ENCODE measurements at regions not wholly inside any gene's neighbourhood (a gene's known extent, or its start where the extent isn't known, plus 50 kb on each side); places are given as distances from the start of the nearest gene placed in this dataset.

DNA sequence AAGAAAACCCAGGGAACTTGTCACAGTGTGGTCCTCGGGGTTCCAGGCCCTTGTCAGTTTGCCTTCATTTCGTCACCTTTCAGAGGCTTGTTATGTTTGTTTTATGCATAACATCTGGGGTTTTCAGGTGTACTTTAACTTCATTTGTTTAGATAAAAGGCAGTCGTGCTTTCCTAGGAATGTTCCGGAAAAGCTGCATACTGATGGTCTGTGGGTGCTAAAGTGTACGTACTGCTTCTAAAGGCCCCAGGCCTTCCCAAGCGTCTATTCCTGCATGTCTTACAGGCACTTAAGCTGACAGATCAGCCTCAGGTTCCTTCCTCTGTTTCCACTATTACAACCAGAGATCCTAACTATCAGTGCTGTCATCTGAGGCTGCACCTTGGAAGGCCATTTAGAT lies 95.6 kb upstream of the ANKH start:
- no peak for DNase-seq

DNA sequence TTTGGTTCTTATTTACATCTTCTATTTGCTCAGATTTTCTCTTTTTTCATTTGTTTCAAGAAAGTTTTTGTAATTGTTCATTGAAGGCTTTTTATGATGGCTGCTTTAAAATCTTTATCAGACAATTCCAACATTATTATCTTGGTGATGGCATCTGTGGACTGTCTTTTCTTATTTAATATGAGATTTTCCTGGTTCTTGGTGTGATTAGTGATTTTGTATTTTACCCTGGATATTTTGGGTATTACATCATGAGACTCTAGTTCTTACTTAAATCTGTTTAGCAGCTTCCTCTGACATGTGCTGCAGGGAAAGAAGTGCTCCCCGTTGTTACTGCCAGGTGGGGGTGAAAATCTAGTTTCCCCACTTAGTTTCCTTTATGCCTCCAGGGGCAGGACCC lies 94.2 kb upstream of the ANKH start:
- DNase-seq = no peak

DNA sequence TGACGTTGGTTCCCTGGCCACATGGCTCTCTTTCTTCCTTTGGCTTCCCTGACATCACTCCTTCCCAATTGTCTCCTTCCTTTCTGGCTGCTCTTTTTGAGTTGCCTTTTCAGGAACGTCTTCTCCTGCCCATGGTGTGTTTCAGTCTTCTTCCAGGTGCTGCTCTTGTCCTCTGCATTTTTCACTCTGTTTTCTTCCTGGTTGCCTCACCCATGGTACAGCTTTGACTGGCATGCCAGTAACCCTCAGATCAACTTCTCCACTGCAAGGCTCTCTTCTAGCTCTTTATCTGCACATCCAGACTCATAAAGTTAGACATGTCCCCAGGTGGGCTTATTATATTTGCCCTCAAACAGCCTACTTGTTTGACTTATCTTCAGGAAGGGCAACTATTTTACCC lies 91.0 kb upstream of the ANKH start:
- no peak for DNase-seq

GRCh38 chr5:14960120-14960462 lies 88.5 kb upstream of the ANKH start:
- DNase-seq = no peak

DNA sequence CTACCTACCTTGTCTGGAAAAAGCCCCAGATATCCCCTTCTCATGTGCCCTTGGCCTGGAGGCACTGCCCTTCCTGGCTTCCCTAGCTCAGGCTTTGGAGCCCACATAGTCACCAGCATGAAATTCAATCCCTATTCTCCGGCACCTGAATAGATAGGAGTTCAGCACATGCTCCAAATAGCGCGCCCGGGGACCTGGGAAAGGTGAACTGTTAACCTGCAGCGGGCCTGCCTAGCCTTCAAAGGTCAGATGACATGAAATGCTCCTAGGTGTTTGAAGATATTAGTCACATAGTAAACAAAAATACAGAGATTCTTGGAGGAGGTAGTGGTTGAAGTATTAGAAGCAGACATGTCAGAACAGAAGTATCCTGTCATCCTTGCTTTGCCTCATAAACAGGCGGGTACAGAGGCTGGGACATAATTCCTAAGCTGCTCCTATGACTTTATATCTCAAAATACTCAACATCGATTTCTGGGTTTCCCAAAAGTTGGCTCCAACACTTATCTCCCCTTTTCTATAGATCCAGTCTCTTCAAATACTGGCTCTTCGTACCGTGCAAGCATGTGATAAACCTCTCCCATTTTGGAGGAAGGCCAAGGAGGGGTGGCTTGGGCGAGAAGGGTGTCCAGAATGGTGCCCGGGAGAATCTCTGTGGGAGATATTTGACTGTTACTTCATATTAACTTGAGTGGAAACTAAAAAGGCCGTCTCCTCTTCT lies 88.0 kb upstream of the ANKH start:
- DNase-seq = no peak

- no peak for DNase-seq
These were observed 86.6 kb upstream of the ANKH start for GRCh38 chr5:14958188-14958587.

DNA sequence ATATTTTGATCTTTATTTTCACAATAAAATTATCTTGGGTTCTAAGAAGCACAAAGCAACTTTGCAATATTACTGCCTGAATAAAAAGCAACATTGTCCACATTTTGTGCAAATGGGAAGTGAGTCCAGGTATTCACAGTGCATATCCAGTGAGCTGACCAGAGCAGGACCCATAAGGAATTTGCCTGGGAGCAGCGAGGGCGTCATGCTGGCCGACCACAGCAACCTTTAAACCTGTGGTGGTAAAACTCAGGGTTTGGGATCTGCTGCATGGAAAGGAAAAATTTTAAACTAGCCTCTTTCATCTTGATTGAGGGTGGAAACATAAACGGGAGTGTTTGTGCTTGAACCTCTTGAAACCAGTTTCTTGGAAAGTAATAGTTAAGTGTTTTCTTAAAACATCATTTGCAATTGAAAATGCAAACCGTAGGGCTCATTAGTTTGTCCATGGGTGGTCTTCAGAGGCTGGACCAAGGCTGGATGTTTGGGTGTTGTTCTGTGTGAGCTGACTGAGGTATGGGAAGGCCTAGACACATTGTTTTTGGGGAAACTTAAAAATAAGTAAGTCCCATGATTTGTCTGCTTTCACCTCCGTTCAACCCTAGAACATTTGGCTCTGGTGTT lies 85.0 kb upstream of the ANKH start:
- no peak for DNase-seq

GRCh38 chr5:14954616-14955343 lies 83.2 kb upstream of the ANKH start:
- DNase-seq = no peak

DNA sequence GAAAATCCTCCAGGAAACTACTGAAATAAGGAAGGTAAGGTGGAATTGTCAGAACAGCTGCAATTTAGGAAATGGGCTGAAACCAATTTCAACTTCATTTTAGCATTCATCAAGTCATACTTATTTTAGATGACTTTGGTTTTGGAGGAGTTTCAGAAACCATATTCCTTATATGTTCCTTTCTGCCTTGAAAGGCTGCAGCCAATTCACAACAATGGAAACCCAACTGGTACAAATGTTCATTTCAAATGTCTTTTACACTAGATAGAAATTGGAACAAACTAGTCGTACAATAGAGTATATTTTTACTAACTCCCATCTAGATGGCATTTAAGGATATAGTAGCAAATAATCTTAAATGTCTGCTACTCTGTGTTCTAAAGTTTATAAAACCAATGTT lies 82.6 kb upstream of the ANKH start:
- no peak for DNase-seq

- no peak for DNase-seq
These were observed 81.6 kb upstream of the ANKH start for GRCh38 chr5:14953075-14953607.

DNA sequence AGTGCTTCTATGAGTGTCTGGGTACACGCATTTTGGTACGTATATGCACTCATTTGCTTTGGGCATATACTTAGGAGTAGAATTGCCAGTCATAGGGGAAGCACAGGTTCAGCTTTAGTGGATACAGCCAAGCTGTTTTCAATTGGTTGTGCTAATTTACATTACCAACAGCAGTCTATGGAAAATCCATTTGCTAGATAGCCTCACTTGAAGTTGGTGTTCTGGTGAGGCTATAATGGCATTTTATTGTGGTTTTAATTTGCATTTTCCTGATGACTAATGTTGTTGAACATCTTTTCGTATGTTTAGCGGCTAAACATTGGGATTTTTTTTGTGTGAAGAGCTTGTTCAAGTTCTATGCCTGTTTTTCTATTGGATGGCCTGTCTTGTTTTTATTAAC lies 76.8 kb upstream of the ANKH start:
- no peak for DNase-seq

DNA sequence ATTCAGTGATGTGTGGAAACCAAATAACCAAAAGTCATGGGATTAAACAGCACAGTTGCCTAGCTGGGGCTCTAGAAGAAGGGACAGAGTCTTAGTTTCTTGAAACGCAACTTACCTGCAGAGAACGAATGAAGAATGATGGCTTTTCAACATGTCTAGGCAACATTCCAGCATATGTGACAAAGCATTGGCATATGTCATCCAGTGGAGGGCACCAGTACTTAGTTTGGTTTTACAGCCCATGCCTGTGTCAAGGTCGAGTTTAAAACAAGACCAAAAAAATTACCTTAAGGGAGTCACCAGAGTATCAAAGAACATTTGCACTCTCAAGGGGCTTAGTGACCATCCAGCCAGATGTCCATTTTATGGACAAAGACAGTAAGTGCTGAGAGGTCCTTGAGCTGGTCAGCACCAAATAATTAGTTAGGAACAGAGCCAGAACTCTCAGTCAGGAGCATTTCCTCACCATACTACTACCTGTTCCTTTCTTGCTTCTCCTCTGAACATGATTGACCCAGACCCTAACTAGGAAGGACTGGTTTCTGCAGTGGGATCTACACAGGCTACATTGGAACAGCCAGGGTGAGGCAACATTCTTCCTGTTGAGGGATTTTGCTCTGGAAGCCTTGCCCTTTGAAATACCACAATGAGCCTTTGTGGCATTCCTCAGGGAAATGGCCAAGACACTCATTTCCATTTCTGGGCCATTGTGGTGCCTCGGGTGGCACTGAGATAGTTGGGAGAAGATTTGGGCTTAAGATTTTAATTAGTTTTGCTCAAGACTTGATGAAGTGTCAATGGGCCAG lies 75.4 kb upstream of the ANKH start:
- DNase-seq = peak; percentile 31

DNA sequence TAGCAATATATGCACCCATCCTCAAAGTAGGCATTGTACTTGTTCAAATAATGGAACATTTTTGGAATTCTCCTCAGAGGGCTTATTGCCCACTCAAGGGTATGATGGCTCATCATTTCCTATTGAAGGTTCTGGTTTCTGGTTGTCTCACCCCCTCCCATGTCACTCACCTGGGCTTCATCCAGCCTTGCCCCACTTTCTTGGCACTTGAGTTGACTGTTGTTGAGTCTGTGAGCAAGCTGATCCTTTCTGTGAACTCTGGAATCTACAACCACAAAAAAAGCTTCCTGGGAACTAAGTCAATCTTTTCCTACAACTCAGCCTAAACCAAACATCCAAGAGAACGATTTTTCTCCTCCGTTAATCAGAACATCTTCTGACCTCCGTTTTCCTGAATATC lies 73.9 kb upstream of the ANKH start:
- no peak for DNase-seq

DNA sequence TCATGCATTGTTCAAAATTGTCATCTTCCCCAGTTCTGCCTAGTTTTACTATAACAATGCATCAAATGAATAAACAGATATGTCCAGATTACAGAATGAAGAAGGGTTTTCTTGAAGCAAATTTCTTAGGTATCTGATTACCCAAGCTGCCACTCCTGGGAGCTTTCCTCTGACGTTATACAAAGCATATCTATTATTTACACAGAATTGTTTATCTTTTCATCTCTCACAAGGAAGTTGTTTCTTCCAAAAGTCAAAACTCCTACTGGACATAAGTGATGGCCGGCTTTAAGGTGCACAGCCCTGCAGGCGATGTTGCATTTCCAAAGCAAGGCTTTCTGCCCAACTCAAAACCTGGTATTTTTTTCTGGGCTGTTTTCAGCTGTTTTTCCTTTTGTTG lies 73.4 kb upstream of the ANKH start:
- DNase-seq = no peak

DNA sequence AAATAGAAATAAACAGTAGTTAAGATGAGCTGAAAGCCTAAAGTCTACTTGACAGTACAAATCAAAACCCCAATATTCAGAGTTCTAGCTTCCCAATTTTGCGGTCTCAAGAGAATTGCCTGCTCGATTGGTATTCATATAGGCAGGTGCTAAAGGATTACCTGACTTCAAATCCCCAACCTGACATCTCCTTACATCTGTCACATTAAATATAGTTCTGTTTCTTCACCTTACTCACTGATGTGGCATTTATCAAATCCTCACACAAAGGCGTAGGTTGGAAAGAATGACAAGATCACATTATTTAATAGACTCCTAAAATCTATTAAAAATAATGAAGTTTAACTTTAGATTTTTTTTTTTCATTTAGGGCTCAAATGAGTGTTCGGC lies 72.8 kb upstream of the ANKH start:
- DNase-seq = no peak

DNA sequence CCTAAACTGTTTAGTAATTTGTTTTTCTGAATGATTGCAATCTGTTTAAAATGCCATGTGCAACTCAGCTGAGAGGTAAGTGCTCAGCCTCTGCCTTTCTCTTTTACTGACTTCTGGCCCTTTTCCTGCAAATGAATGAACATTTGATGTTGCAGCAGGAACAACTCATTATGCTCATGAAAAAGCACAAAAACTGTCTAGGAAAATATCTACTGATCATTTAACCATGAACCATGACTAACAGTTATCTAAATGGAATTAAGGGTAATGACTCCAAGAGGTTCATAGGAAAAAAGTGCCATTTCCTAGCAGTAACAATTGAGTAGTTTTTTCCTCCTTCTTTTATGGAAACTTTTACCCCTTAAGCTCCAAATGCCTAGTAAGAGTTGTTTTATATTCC lies 70.6 kb upstream of the ANKH start:
- no peak for DNase-seq

- DNase-seq = no peak
These were observed 65.7 kb upstream of the ANKH start for GRCh38 chr5:14937254-14937653.

DNA sequence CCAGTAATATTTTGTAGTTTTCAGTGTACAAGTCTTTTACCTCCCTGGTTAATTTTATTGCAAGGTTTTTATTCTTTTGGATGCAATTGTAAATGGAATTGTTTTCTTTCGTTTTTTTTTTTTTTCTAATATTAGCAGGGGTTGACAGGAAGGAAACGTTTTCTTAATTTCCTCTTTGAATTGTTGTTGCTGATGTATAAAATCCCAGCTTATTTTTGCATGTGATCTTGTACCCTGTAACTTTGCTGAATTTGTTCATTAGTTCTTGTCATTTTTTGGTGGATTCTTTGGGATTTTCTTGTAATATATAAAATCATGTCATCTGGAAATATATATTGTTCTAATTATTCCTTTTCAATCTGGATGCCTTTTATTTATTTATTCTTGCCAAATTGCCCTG lies 65.0 kb upstream of the ANKH start:
- DNase-seq = no peak

- no peak for DNase-seq
These were observed 63.8 kb upstream of the ANKH start for GRCh38 chr5:14935341-14935740.

- DNase-seq = no peak
These were observed 61.4 kb upstream of the ANKH start for GRCh38 chr5:14932902-14933469.

DNA sequence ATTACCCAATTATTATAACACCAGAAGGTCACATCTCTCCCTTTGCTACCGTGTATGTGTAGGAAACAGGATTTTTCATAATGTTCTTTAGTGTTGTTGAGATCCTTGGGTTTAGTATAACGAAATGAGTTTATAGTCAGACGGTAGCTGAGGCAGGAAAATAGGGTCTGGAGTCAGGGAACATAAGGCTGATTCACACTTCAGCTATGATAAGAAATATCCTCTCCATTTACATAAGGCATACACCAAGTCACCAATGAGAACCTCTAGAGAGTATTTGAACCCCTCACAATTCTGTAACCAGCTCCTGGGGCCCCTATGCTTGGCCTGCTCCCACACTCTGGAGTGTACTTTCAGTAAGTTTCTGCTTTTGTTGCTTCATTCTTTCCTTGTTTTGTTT lies 58.9 kb upstream of the ANKH start:
- no peak for DNase-seq

DNA sequence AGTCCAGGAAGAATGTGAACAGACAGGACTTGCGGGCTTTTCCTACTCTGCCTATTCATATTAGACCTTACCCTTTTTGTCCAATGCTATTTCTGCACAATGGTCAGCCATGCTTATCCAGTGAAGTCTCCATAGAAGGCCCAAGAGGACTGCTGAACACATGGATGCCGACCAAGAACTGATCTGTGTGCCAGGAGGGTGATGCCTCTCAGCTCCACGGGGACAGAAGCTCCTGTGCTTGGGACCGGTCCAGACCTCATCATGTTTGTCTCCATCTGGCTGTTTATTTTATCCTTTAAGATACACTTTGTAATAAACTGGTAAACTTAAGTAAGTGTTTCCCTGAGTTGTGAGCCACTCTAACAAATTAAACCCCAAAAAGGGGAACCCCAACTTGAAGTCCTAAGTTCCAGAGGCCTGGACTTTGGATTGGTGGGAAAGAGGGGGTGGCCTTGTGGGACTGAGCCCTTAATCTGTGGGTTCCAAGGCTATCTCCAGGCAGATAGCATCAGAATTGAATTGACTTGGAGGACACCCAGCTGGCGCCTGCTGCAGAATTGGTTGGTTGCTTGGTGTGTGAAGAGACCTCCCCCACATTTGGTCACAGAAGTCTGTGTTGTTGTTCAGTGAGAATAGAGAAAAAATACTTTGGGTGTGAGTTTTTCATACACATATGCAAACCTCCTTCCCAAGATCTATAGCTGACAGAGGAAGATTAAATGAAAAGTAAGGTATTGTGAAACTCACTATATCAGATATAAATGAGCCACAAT lies 57.9 kb upstream of the ANKH start:
- DNase-seq = no peak
